Astrocyte (in vitro differentiated cells and primary cell): ENCODE measurements at regions not wholly inside any gene's neighbourhood (a gene's known extent, or its start where the extent isn't known, plus 50 kb on each side); places are given as distances from the start of the nearest gene placed in this dataset.

Source experiments
- DNase-seq: peaks from one replicate; pipeline ENCODE4 v3.0.0-alpha.2; 2010; ENCODE audit warnings: low read depth
- FAIRE-seq: peaks from 2 replicates; lab custom pipeline; 2011; peaks lifted over from hg19 to GRCh38; lab: Jason Lieb, UNC
- H2AFZ ChIP-seq: 2 replicates; pipeline ENCODE4 v1.6.0; 2012; ENCODE audit warnings: low read depth, low read length, inconsistent platforms
- H3K27ac ChIP-seq: 2 replicates; pipeline ENCODE4 v1.5.1; 2011; ENCODE audit warnings: low read depth, low read length, inconsistent platforms
- H3K27me3 ChIP-seq: 2 replicates; pipeline ENCODE4 v1.6.0; 2011; ENCODE audit warnings: low read length, inconsistent platforms; ENCODE audit not compliant: insufficient read depth
- H3K36me3 ChIP-seq: 2 replicates; pipeline ENCODE4 v1.5.1; 2011; ENCODE audit warnings: low read length, inconsistent platforms; ENCODE audit not compliant: insufficient read depth
- H3K4me1 ChIP-seq: 2 replicates; pipeline ENCODE4 v1.5.1; 2011; ENCODE audit warnings: low read length, inconsistent platforms; ENCODE audit not compliant: insufficient read depth
- H3K4me2 ChIP-seq: 2 replicates; pipeline ENCODE4 v1.6.0; 2012; ENCODE audit warnings: low read length, inconsistent platforms
- H3K4me3 ChIP-seq: 2 replicates; pipeline ENCODE4 v1.5.1; 2011; ENCODE audit warnings: low read depth, mild to moderate bottlenecking, low read length, inconsistent platforms; ENCODE audit not compliant: insufficient read depth
- H3K79me2 ChIP-seq: 2 replicates; pipeline ENCODE4 v1.6.0; 2012; ENCODE audit warnings: mild to moderate bottlenecking, low read length, inconsistent platforms; ENCODE audit not compliant: insufficient read depth
- H3K9ac ChIP-seq: 2 replicates; pipeline ENCODE4 v1.6.0; 2012; ENCODE audit warnings: mild to moderate bottlenecking, low read length, inconsistent platforms
- H3K9me3 ChIP-seq: 2 replicates; pipeline ENCODE4 v1.5.1; 2012; ENCODE audit warnings: low read depth, mild to moderate bottlenecking, low read length, inconsistent platforms; ENCODE audit not compliant: insufficient read depth
- H4K20me1 ChIP-seq: 2 replicates; pipeline ENCODE4 v1.6.0; 2012; ENCODE audit warnings: low read length, inconsistent platforms; ENCODE audit not compliant: insufficient read depth
- H3K27ac Mint-ChIP-seq: one replicate; pipeline ENCODE4 v1.8.0; 2021; ENCODE audit warnings: mild to moderate bottlenecking, mixed read lengths; ENCODE audit not compliant: unreplicated experiment
- H3K27me3 Mint-ChIP-seq: one replicate; pipeline ENCODE4 v1.8.0; 2021; ENCODE audit warnings: low read depth, mixed read lengths; ENCODE audit not compliant: unreplicated experiment
- H3K36me3 Mint-ChIP-seq: one replicate; pipeline ENCODE4 v1.8.0; 2021; ENCODE audit warnings: low read depth, mixed read lengths; ENCODE audit not compliant: unreplicated experiment
- H3K4me1 Mint-ChIP-seq: one replicate; pipeline ENCODE4 v1.8.0; 2021; ENCODE audit warnings: low read depth, mixed read lengths; ENCODE audit not compliant: unreplicated experiment
- H3K4me3 Mint-ChIP-seq: one replicate; pipeline ENCODE4 v1.8.0; 2021; ENCODE audit warnings: mild to moderate bottlenecking, moderate library complexity, mixed read lengths; ENCODE audit not compliant: unreplicated experiment
- H3K9me3 Mint-ChIP-seq: one replicate; pipeline ENCODE4 v1.8.0; 2021; ENCODE audit warnings: mild to moderate bottlenecking, mixed read lengths; ENCODE audit not compliant: unreplicated experiment
- EZH2 ChIP-seq: IDR thresholded peaks from 2 replicates; pipeline ENCODE4 v1.6.1; 2012; ENCODE audit warnings: mild to moderate bottlenecking, low read length, inconsistent platforms; ENCODE audit not compliant: insufficient read depth
- TF ChIP-seq, protein P1 (sequence below): IDR thresholded peaks from 2 replicates; pipeline ENCODE4 v1.5.1; 2011; ENCODE audit warnings: low read depth, mild to moderate bottlenecking, inconsistent platforms, low read length, moderate library complexity; ENCODE audit not compliant: insufficient read depth

DNA sequence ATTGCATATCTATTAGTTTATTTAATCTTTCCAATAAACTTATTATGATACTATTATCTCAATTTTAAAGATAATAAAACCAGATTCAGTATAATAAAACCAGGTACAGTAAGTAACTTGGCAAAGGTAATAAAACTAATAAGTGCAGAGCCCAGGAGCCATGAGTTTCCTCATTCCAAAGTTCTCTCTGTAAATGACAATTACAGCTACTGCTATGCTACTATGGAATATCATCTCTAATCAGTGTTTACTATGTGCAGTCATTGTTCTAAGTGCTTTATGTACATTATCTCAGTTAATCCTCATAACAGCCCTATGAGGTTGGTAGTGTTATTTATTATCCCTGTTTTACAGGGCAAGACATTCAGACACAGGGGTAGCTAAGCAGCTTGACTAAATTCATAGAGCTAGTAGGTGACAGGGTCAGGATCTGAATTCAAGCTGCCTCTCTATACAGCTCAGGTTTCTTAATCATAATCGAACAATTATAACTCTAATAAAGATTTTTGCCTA is 285.0 kb upstream of the PITX2 start:
- no peaks in the 10 kb centered on the region for H3K27me3 ChIP-seq
- H3K79me2 ChIP-seq, result no peaks in the 10 kb centered on the region
- no peak overlapping the region for H3K27ac ChIP-seq
- DNase-seq, result no peak
- no peaks in the 10 kb centered on the region for H3K4me1 ChIP-seq
- H3K9ac ChIP-seq, result no peak overlapping the region
- H3K4me3 ChIP-seq, result no peak overlapping the region
- no peaks in the 10 kb centered on the region for H3K9me3 ChIP-seq
- Mint-ChIP-seq H3K4me1 (no peaks in the 10 kb centered on the region), H3K27me3 (peaks cover 4% of the 10 kb centered on the region), H3K36me3 (no peaks in the 10 kb centered on the region), H3K9me3 (no peaks in the 10 kb centered on the region), H3K27ac (no peak overlapping the region), H3K4me3 (no peak overlapping the region)
- H4K20me1 ChIP-seq, result no peaks in the 10 kb centered on the region
- no peaks in the 10 kb centered on the region for H3K36me3 ChIP-seq
- no peak overlapping the region for H2AFZ ChIP-seq
- TF ChIP-seq, protein P1, sequence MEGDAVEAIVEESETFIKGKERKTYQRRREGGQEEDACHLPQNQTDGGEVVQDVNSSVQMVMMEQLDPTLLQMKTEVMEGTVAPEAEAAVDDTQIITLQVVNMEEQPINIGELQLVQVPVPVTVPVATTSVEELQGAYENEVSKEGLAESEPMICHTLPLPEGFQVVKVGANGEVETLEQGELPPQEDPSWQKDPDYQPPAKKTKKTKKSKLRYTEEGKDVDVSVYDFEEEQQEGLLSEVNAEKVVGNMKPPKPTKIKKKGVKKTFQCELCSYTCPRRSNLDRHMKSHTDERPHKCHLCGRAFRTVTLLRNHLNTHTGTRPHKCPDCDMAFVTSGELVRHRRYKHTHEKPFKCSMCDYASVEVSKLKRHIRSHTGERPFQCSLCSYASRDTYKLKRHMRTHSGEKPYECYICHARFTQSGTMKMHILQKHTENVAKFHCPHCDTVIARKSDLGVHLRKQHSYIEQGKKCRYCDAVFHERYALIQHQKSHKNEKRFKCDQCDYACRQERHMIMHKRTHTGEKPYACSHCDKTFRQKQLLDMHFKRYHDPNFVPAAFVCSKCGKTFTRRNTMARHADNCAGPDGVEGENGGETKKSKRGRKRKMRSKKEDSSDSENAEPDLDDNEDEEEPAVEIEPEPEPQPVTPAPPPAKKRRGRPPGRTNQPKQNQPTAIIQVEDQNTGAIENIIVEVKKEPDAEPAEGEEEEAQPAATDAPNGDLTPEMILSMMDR, result no peak
- no peak for TF ChIP-seq EZH2
- no peak overlapping the region for H3K4me2 ChIP-seq
- no peak for FAIRE-seq

GRCh38 chr4:110914791-110915190 is 291.9 kb upstream of the PITX2 start:
- peaks cover 4% of the 10 kb centered on the region for H3K4me1 Mint-ChIP-seq
- no peak overlapping the region for H3K27ac Mint-ChIP-seq
- FAIRE-seq, result no peak
- no peaks in the 10 kb centered on the region for H3K27me3 ChIP-seq
- H4K20me1 ChIP-seq, result no peaks in the 10 kb centered on the region
- no peak overlapping the region for H2AFZ ChIP-seq
- no peak overlapping the region for H3K4me3 Mint-ChIP-seq
- H3K9me3 Mint-ChIP-seq, result no peaks in the 10 kb centered on the region
- H3K27ac ChIP-seq, result no peak overlapping the region
- TF ChIP-seq, protein P1, result no peak
- no peak for TF ChIP-seq EZH2
- H3K4me2 ChIP-seq, result no peak overlapping the region
- no peak overlapping the region for H3K9ac ChIP-seq
- H3K36me3 Mint-ChIP-seq, result no peaks in the 10 kb centered on the region
- H3K9me3 ChIP-seq, result no peaks in the 10 kb centered on the region
- H3K4me1 ChIP-seq, result no peaks in the 10 kb centered on the region
- H3K36me3 ChIP-seq, result no peaks in the 10 kb centered on the region
- no peak for DNase-seq
- no peak overlapping the region for H3K4me3 ChIP-seq
- H3K79me2 ChIP-seq, result no peaks in the 10 kb centered on the region
- no peaks in the 10 kb centered on the region for H3K27me3 Mint-ChIP-seq

GRCh38 chr4:110915301-110915700 is 292.4 kb upstream of the PITX2 start:
- H3K9ac ChIP-seq, result no peak overlapping the region
- TF ChIP-seq, protein P1, result no peak
- TF ChIP-seq EZH2, result no peak
- H3K4me3 ChIP-seq, result no peak overlapping the region
- no peak overlapping the region for H2AFZ ChIP-seq
- no peaks in the 10 kb centered on the region for H3K9me3 Mint-ChIP-seq
- no peak overlapping the region for H3K27ac Mint-ChIP-seq
- H3K4me3 Mint-ChIP-seq, result no peak overlapping the region
- no peaks in the 10 kb centered on the region for H3K36me3 ChIP-seq
- peaks cover 4% of the 10 kb centered on the region for H3K4me1 Mint-ChIP-seq
- H3K27me3 Mint-ChIP-seq, result no peaks in the 10 kb centered on the region
- H3K79me2 ChIP-seq, result no peaks in the 10 kb centered on the region
- H3K4me1 ChIP-seq, result no peaks in the 10 kb centered on the region
- no peak overlapping the region for H3K4me2 ChIP-seq
- H3K9me3 ChIP-seq, result no peaks in the 10 kb centered on the region
- no peaks in the 10 kb centered on the region for H4K20me1 ChIP-seq
- DNase-seq (no peak), FAIRE-seq (no peak)
- no peak overlapping the region for H3K27ac ChIP-seq
- no peaks in the 10 kb centered on the region for H3K27me3 ChIP-seq
- H3K36me3 Mint-ChIP-seq, result no peaks in the 10 kb centered on the region
